WTC11 (cell line): ENCODE measurements at regions not wholly inside any gene's neighbourhood (a gene's known extent, or its start where the extent isn't known, plus 50 kb on each side); places are given as distances from the start of the nearest gene placed in this dataset.

Source experiments
- CTCF ChIP-seq: fragments of 200-600 bp; IDR thresholded peaks from 2 replicates; pipeline ENCODE4 v1.8.0; 2022; ENCODE audit warnings: antibody characterized with exemption
- IRF2 ChIP-seq: sonication (generic); formaldehyde crosslinking; IDR thresholded peaks from 2 replicates; pipeline ENCODE4 v1.8.0; 2022; ENCODE audit warnings: low read depth, missing genetic modification reagents, borderline replicate concordance
- MAX ChIP-seq: sonication (generic); formaldehyde crosslinking; IDR thresholded peaks from 2 replicates; pipeline ENCODE4 v1.8.0; 2022; ENCODE audit warnings: mild to moderate bottlenecking, missing genetic modification reagents

- no peak for TF ChIP-seq IRF2 (CRISPR knock-in tag)
- no peak for TF ChIP-seq MAX
- TF ChIP-seq CTCF = no peak
These were observed 169.7 kb upstream of the GALNT15 start for GRCh38 chr3:16004812-16005211.
